ENCODE measurements at regions not wholly inside any gene's neighbourhood (a gene's known extent, or its start where the extent isn't known, plus 50 kb on each side); places are given as distances from the start of the nearest gene placed in this dataset.
"Not testable (repeated sequence)": the region's sequence is repeated elsewhere in the genome, so short reads cannot be mapped to it uniquely, and the experiment has no call there.

DNA sequence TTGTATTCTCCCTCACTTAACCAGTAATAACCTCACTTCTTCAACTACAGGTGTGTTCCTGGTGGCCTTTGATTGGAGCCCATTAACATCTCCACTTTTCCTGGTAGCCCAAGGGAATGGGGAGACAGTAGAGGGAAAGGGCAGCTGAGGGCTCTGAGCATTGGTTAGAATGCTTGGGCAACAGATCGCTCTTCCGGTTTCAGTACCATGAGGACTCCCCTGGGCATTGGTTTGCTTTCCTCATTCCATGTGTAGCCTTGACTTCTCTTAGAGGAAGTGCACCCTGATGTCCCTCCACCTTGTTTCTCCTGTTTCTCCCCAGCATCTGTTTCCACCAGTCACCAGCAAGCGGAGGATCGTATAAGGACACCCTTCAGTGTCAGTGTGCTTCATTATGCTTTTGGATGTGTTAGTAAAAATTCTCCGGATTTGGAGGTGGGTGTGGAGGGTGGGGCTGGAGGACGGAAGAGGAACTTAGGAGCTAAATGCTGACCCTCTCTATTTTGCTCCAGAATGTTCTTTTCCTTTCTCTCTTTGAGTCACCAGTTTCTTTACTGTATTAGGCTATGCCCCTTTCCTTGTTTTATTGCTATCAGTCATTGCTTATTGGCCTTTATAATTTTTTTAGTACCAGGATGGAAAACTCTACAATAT is 50.6 kb upstream of the ZNG1B start:
- not testable (repeated sequence) for DNase-seq (ENCODE audit: low read depth in 3 of 3)

GRCh38 chr2:113379621-113380020 is 57.9 kb upstream of the ZNG1B start:
- DNase-seq (ENCODE audit: low read depth in 3 of 3) = not testable (repeated sequence)

GRCh38 chr2:113376913-113377445 is 60.5 kb upstream of the ZNG1B start:
- DNase-seq (ENCODE audit: low read depth in 3 of 3) = no peak

DNA sequence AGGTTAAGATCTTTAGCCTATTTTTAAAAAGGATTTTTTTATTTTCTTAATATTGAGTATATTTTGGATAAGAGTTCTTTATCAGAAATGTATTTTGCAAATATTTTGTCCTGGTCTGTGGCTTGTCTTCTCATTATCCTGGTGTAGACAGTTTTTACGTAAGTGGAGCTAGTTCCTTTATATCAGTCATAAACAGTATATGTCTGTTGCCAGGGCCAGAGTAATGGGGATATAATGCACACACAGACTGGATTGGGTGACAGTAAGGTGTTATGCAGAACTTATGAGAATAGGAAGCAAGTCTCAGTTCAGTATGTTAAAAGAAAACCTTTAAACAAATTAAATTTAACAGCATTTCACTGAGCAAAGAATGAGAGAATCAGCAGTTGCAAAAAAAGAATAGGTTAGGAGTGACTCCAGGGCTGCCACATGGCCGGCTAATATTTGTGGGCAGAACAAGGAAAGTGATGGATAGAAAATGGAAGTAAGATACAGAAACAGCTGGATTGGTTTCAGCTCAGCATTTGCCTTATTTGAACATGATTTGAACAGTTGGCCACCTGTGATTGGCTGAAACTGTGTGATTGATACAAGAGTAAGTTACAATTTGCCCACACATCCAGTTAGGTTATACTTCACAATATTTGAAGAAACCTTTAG is 61.1 kb upstream of the ZNG1B start:
- DNase-seq (ENCODE audit: low read depth in 3 of 3) = no peak

DNA sequence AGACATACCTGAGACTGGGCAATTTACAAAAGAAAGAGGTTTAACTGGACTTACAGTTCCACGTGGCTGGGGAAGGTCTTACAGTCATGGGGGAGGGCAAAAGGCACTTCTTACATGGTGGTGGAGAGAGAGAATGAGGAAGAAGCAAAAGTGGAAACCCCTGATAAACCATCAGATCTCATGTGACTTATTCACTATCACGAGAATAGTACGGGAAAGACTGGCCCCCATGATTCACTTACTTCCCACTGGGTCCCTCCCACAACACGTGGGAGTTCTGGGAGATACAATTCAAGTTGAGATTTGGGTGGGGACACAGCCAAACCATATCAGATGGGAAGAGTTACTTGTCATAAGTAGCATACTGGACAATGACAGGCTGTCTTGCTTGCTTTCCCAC is 62.6 kb upstream of the ZNG1B start:
- not testable (repeated sequence) for DNase-seq (ENCODE audit: low read depth in 3 of 3)

GRCh38 chr2:113372258-113372834 is 65.1 kb upstream of the ZNG1B start:
- not testable (repeated sequence) for DNase-seq (ENCODE audit: low read depth in 3 of 3)

- peak; percentile 28 to 52 (median 42) for DNase-seq (ENCODE audit: low read depth in 3 of 3)
These were observed 66.9 kb upstream of the ZNG1B start for GRCh38 chr2:113370478-113371091.

- no peak for DNase-seq (ENCODE audit: low read depth in 3 of 3)
These were observed 67.5 kb upstream of the ZNG1B start for GRCh38 chr2:113370030-113370429.

GRCh38 chr2:113368581-113368980 is 68.9 kb upstream of the ZNG1B start:
- not testable (repeated sequence) for DNase-seq (ENCODE audit: low read depth in 3 of 3)

- not testable (repeated sequence) for DNase-seq (ENCODE audit: low read depth in 3 of 3)
These were observed 70.7 kb upstream of the ZNG1B start for GRCh38 chr2:113366821-113367220.

DNA sequence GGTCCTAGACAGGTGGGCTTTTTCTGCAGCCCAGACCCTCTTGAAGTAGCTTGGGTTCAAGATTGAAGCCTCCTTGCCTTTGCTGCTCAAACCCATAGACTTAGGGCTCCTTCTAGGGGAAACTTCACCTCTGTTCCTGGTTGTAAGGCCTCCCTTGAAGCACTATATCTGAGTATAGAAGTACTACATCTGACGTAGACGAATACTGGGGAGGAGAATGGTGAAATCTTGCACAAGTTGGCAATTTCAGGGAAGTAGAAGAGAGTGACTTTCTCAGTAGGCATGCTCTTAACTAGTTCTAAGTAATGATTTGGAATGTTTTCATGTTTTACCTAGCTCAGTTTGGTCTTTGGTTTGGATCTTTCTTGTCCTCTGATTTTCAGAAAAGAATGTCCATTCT is 71.7 kb upstream of the ZNG1B start:
- DNase-seq (ENCODE audit: low read depth in 3 of 3) = not testable (repeated sequence)

GRCh38 chr2:113365290-113365689 is 72.2 kb upstream of the ZNG1B start:
- not testable (repeated sequence) for DNase-seq (ENCODE audit: low read depth in 3 of 3)

GRCh38 chr2:113361051-113361450 is 76.4 kb upstream of the ZNG1B start:
- no peak for DNase-seq (ENCODE audit: low read depth in 3 of 3)

DNA sequence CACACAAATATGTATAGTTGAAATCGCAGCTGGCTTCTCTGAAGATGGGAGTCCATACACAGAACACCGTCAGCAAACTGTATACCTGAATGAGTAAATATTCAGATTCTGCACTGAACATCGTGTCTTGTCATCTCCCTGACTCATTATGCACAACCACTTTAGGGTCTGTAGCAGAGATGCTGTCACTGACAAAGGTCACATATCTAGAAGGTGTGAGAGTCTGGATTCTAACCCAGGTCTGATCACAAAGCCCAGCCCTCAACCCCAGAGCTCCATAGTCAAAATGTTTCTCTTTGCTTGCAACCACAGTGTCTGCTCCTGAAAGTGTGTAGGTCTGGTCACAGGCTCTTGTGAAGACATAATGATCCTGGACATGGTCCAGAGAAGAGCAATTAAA is 78.3 kb upstream of the PAX8 start:
- DNase-seq (ENCODE audit: low read depth in 3 of 3) = no peak

DNA sequence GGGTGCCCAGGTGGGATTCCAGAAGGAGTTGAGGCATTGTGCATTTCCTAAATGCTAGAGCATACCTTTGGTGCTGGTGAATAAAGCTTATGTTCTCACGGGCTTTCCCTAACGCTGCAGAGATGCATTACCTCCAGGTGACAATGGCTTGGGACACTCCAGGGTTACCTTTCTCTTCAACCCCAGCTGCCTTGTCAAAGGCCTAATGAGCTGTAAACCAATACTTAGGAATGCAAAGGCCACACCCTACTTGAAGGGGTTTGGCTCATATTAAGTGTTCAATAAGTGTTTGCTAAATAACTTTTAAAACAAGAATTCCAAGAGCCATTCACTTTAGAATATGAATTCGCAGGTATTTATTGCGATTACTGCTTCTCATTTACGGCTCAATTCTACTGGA is 77.6 kb upstream of the PAX8 start:
- not testable (repeated sequence) for DNase-seq (ENCODE audit: low read depth in 3 of 3)

DNA sequence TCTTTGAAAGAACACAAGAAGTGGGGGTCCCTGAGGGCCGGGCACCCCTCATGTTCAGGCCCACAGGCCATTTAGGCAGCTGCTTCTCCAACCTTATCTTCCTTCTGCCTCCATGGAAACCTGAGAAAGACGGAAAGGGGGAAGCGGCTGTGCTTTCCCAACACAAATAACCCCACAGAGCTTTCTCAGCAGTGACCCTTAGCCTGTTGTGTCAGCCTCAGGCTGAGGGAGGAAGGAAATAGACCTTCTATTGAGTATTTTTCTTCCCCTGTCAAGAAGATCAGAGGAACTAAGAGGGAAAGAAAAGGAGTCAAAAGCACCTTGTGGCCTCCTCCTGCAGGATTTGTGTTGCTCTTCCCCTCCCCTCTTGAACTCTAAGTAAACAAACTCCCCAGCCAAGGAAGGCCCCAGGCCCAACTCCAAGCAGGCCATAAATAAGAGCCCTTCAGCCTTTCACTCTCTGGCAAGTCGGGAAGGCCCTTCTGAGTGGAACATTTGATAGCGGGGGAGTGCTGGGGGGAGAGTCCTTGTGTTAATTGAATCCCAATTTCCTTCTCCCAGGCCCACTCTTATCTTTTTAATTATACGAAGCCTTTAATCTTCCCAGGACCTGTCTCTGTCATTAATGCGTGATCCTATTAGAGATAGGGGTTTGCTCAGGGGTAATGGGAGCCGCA is 76.8 kb upstream of the PAX8 start:
- not testable (repeated sequence) for DNase-seq (ENCODE audit: low read depth in 3 of 3)

DNA sequence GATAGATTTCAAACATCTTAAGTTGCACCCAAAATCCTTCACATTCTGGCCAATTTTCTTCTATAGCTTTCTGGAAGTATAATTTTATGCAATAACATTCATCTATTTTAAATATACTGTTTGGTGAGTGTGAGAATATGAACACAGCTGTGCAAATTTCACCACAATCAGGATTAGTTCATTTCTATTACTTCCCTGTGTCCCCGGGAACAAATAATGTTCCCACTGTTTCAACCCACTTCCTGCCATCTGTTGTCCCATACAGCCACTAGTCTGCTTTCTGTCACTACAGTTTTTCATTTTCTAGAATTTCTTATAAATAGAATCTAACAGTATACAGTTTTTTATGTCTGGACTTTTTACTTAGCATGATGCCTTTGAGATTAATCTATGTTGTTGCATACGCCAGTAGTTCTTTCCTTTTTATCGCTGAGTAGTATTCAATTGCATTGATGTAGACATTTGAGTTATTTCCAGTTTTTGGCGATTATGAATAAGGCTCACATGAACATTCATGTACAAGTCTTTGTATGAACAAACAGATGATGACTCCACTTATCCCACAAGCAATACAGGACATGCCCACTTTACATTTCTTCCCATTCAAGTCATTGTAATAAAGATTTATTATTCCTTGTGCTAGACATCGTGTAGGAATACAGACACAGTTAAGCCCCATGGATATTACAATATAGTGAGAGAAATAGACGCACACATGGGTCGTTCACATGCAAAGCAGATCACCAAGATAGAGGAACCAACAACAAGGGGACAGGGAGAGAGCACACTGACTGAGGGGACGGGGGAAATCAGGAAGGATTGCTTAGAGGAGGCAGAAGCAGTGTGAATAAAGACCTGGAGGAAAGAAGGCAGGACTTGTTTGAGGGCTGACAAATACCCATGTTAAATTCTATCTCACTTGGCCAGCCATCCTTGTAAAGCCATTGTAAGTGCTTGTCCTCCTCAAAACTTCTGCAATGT is 72.9 kb upstream of the PAX8 start:
- DNase-seq (ENCODE audit: low read depth in 3 of 3) = no peak

GRCh38 chr2:113343800-113344199 is 65.1 kb upstream of the PAX8 start:
- not testable (repeated sequence) for DNase-seq (ENCODE audit: low read depth in 3 of 3)

DNA sequence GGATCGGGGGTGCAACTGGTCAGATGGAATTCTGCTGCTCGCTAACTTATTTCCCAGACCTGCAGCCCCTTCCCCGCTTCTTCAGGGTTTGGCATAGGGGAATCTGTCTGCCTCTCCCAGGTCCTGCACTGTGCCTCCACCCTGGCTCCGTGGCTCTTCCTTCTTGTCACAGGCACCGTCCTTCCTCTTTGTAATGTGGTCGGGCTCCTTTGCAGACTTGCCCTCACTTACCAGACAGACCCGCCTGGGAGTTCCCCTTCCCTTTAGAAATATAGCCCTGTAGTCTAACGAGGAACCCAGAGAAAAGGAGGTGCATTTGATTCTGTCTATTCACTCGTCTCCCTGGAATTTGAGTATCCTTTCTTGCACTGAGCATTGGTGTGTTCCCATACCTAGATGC is 63.9 kb upstream of the PAX8 start:
- DNase-seq (ENCODE audit: low read depth in 3 of 3) = no peak

- not testable (repeated sequence) for DNase-seq (ENCODE audit: low read depth in 3 of 3)
These were observed 63.1 kb upstream of the PAX8 start for GRCh38 chr2:113341870-113342253.

Measured in stimulated activated CD4-positive, alpha-beta T cell treated with anti-CD3 and anti-CD28 coated beads, TNF-alpha, amount 100 ng/mL, for 24 hours (primary cell).